ENCODE measurements at regions not wholly inside any gene's neighbourhood (a gene's known extent, or its start where the extent isn't known, plus 50 kb on each side); places are given as distances from the start of the nearest gene placed in this dataset.
"Not testable (repeated sequence)": the region's sequence is repeated elsewhere in the genome, so short reads cannot be mapped to it uniquely, and the experiment has no call there.

DNA sequence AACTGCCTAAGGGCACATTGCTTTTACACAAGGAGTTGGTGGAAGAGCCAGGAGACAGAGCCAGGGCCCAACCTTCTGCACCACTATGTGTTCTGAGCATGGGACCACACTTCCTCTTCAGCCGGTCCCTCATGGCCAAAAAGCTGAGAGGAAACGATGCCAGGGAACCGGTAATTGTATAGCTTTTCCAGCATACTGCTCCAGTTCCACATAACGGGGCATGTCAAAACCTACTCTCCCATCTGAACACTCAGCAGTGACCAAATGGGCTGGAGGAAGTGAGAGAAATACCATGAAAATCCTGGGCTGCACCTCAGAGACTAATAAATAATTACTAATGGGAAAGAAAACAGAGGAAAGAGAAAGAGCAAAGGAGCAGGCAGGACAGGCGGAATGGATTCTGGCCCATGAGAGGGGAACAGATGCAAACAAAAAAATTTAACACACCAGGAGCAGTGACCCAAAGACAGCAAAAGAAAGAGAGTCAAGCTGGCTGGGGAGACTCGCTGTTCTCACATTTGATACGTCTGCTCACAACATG lies 52.0 kb upstream of the BMP2 start:
- FAIRE-seq = no peak

DNA sequence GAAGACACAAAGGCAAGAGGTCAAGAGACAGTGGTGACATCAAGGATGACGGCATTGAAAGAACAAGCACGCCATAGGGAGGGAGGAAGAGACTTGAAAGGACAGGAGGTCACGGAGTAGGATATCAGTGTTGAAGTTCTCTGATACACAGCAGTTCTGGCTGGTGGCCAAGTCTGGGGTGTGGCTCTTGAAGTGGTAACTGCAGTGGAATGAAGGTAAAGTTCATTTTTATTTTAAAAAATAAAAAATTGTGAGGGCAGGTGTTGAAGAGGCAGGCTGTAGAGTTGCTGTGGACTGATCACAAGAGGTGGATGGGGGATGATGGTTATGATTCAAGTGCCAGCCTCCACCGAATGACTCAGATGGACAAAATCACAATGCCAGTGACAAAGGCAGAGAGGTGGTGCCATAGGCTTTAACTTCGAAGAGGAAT lies 53.2 kb upstream of the BMP2 start:
- no peak for FAIRE-seq

DNA sequence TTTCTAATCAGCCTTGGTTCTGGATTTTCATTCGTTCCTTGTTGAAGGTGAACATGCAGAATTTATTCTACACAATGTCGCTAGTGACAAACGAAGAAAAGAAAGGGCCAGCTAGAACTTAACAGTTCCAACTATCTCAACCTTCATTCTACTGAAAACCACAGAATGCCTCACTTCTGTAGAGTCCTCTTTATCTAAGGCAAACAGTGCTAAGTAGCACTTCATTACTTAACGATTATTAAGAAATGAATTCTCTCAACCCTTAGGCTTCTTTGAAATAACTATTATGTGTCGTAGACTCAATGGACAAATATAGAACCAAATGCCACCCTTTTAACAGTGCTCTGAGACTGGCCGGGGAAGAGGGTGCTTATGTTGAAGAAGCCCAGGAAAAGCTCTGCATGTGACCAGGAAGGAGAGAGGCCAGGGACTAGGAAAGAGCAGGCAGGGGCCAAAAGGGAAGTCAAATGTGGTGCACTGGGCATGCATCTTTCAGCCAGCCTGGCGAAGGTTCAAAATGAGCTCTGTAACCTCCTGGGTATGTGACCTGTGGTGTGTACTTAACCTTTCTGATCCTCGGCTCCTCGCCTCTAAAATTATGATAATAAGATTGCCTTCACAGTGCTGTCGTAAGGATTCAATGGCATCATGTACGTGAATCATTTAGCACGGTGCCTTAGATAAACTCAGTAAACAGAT lies 55.4 kb upstream of the BMP2 start:
- no peak for FAIRE-seq

DNA sequence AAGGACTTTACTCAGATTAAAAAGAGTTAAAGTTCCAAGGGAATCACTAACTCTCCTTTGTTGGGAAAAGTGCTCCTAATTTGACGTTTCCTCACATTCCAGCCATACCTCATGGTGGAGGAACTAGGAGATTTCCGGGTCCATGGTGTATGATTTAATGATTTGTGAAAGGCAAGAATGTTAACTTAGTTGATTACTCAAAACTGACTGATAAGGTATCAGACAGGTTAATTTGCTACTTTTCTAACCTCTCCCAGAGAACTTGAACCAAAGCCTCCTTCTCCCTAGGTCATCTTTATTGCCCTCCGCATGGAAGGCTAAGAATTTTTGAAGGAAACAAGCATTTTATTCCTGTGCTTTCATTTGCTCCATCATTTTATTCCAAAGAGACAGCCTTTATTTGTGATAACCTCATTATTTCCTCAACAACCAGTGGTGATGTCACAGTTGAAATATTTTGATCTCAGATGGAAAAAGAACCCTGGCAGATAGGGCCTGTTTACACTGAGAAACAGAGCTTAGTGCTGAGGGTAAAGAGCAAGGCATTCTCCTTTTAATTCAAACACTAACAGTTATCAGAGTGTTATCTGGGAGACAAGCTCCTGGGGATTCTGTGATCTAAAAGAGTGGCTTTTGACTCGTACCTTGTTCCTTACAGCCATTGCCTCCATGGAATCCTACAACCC lies 57.4 kb upstream of the BMP2 start:
- FAIRE-seq = no peak

DNA sequence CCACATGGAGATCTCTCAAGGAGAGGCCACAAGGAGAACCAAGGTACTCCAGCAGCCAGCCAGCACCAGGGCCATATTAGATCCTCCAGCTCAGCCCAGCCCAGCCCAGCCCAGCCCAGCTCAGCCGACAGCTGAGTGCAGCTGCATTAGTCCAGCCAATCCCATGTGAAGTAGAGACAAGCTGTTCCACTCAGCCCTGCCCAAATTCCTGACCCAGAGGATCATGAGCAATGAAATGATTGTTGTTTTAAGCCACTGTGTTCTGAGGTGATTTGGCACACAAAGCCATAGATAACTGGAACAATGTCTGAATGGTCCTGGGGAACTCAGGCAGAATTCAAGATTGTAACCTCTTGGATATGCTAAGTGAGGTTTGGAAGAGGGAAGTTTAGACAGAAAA lies 59.5 kb upstream of the BMP2 start:
- no peak for FAIRE-seq

DNA sequence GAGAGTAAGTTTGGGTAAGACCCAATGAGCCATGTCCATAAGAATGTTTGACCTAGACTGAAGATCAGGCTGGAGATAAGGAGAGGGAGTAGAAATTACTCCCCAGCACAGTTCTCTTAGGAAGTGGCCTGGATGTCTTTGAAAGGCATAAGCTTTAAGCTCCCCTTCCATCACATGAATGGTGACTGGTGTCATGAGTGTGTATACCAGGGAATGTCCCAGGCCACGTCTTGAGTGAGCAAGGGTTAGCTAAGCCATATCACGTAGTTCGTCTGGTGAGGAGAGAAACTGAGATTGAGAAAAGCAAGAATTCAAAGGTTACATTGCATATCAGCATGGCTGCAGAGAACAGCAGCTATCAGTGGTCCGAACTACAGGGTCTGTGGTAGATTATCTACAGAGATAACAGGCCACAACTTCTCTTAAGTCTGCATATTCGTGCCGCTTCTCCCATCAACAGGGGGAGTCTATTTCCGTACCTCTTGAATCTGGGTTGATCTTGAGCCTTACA lies 60.1 kb upstream of the BMP2 start:
- FAIRE-seq = no peak

DNA sequence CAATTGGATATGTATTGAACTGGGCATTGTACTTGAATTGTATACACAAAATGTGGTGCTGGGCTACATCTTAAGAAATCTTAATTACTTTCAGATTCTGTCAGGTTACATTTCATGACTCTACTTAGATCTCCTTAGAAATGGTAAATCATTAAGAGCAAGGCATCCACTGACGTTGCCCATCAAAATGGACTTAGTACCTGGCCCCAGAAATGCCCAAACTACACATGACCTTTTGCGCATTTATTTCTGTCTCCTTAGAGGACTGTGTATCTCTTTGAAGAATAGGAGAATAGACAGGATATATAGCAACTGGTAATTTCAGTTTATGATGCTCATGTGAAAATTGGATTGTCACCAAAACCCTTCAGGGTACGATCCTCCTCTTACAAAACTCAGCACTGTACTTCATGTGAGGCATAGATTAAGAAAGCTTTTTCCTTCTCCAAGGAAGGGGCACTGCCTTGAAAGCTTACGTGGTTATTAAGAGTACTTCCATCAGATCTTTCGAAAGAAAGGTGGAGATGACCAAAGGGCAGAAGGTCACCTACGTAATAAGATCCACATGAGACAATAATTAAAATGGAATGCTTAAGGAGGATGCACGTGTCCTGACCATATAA lies 61.4 kb upstream of the BMP2 start:
- FAIRE-seq = no peak

DNA sequence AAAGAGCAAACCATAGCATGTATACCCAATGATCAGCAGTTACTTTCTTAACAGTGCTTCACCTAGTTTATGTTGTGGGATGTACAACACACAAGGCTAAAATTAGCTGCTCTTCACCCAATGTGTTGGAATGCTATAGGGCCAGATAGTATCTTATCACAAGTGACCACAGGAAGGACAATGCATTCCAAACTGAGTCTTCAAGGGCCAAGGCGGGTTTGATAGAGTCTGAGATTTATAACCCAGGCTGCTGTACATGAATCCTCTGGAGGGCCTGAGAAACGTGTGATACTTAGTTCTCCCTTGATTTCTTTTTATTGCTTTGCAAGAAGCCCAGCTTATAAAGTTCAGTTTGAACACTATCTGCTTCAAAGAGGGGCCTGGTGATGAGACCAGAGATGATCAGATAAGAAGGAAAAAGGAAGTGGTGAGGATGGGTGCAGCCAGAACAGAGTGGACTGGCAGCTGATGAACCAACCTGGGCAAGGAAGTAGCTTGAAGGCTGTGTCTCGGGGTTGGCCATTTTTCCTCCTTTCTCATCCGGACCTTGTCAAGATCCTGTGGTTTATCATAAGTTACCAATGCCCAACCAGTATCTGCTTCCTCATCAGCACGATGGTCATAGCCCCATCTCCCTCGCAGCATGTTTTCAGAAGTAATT lies 62.2 kb upstream of the BMP2 start:
- no peak for FAIRE-seq

DNA sequence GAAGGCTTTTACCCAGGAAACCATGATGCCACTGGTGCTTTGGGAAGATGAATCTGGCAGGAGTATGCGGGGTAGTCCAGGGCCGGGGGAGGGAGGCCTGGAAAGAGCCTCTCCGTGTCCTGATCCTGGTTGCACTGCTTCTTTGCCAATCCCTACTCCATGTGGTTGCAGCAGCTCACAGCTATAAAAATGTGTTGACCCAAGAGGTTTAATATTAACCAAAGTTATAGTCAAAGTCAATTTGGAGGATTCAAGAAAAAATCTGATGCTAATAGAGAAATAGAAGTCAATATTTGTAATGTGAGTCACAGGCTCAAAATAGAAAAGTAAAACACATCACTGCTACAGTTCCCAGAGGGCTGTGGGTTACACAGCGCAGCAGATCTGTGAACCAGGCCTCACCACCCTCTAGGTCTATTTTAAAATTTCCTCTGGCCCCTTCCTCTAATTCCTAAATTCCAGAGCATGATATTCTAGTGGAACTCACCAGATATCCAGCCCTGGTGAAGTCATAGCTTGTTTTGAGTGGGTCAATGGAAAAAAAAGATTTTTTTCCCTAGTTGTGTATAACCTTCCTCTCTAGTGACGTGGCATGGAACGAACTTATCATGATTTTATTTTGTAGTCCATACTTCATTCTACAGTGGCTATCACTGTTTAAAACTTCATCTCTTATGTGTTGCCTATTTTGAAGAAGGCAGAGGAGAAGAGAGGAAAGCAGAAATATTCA lies 63.2 kb upstream of the BMP2 start:
- no peak for FAIRE-seq

DNA sequence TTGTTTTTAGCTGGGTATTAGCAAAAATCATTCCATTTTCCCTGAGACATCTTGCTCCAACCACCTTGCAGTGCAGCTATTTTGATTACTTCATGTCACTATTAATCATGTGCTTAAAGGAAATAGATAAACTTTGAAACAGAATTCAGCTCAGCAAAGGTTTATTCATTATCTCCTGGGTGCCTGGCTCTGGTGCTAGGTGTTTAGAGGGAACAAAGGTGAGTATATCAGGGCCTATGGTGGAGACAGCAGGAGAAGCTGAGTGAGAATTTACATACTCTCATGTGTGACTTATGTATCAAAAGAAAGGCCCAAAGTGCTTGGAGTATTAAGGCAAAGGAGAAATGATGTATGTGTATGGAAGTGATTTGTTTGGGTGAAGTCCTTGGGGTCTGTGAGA lies 63.8 kb upstream of the BMP2 start:
- no peak for FAIRE-seq

DNA sequence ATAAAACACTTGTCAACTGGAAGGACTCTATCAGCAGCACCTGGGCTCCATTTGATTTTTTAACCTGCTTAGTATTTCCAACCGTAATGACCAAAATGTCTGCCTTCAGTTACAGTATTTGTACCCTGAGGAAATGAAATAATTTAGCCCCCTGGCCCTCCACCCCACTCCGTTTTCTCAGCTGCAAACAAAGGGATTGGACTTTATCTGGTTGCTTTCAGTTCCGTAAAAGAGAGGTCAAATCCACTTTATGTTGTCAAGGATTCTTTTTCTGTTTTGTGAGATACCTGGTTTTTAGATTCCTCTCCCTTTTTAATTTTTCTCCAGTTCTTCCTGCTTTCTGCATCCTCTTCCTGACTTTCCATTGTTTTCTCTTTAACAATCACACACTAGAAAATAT lies 64.4 kb upstream of the BMP2 start:
- no peak for FAIRE-seq

DNA sequence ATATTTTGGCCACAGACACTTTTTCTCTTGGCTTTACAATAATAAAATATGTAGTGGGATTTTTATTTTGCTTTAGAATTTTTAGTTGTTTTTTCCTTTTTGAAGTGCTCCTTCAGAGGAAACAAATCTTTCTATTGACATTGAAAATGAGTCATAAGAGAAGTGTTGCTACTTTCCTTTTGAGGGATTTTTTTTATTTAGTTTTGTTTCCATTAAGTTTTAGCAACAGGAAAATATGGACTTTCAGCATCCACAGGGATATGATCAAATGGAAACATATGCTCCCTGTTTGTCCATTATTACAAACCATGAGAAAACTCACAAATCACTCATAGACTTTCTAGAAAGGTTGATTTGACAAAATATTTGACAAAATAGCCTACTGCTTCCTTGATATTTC lies 65.3 kb upstream of the BMP2 start:
- FAIRE-seq = no peak

DNA sequence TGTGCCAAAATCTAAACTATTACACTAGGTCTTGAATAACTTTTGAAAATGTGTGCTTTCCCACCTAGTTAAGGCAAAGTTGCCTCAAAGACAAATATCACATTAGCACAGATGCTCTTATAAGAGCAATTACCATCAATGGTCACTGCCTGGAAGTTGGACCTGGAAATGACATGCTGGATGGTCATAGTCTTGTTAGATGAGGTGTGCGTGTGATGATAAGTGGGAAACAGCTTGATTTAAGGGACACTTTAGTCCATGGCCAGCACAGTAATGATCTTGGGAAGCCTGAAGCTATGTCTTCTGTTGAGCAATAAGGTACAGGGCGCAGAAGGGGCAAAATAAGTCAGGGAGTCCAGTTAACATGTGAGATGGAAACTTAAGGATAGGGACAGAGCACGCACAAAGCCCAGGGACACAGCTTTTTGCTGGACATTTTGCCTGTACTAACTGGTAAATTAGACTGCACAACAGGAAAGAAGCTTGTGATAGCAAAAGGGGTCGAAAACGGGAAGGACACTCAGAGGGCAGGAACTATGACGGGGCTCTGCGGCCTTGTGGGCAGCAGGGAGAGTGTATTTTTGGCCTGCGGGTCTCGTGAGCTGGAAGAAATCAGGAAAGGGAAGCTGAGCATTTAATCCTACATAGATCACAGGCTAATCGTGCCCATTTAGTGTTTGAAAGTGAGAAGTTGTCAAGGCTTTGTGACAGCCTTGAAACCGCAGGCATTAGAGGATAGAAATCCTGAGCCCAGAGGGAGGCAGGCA lies 66.7 kb upstream of the BMP2 start:
- no peak for FAIRE-seq

DNA sequence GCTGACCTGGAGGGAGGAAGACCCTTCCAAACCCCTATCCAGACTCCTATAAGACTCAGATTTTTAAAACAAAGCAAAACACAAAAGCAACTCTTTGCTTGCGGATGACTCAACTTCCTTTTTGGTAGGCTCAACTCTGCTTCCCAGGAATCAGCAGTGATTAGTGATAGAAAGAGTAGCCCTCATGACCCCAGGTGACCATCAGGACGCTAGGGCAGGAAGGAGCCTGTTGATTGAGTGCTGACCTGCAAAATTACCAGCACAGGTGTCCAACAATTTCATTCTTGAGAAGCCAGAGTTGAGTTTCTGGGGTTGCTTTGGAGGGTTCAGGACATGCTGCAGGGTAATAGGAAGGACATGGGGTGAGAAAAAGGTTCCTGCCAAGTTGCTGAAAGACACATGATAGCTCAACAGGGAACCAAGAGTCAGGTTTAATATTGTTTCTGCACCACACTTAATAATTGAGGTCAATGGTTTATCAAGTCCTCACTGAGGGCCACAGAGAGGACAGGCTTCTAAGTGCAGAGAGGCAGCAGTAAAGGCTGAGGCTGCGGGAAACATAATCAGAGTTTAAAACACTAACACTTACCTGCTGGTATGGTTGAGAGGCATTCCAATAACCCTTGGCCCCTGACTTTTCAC lies 67.4 kb upstream of the BMP2 start:
- no peak for FAIRE-seq

DNA sequence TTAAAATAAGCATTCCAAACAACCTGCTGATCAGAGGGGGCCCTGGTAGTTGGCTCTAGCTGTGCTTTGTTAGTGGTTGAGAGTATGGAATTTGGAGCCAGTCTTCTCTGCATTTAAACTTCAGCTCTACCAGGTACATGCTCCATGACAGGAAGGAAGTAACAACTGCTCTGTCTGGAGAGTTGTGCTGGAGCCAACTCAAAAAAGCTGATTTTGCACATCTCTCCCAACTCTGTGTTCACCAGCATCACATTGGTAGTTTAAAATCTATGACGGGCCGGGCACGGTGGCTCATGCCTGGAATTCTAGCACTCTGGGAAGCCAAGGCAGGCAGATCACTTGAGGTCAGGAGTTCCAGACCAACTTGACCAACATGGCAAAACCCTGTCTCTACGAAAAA lies 68.8 kb upstream of the BMP2 start:
- FAIRE-seq = no peak

DNA sequence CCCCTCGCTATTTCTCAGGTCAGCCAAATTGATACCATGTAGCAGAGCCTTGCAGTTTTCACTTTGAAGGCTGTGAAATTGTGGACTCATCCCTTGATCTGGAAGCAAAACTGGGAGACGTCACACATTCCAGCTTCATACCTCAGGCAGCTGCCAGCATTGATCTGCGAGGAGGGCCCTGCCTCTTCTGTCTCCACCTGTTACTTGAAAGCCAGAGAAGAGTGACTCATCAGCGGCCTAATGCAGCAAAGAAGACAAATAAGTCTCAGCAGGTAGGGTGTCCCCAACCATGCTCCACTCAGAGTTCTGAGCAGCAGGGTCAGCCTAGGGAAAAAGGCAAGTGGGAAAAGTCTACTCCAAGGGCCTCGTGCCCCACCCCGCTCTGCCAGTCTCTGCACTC lies 69.4 kb upstream of the BMP2 start:
- FAIRE-seq = no peak

DNA sequence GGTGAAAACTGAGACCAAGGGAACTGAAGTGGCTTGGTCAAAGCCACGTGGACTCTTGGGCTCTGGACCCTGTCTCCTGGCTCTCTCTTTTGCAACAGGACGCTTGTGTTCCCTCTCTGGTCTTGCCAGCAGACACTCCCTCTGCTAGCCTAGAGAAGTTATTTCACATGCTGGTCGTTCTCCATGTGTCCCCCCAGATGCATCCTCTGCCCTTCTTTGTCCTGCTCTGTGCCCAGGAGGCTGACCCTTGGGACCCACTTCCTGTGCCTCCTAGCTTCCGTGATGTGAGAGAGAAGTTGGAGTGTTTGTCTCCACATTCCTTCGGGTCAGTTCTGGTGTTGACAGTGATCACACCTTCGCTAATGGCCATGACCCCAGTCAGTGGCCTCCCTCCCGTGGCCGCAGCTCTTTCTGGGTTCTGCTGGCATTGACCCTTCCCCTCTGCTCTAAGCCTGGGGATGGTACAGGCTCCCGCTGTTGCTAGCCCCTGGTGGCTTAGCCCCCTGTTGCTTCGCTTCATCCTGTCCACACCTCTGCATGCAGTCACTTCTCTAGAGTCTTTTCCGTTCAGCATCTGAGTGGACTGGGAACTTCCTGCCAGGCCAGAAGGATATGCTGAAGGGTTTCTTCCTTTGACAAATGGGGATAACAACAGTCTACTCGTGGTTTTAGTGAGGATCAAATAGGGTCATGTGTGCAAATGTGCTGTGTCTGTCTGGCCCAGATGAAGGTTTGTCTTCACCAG lies 70.1 kb upstream of the BMP2 start:
- FAIRE-seq = no peak

DNA sequence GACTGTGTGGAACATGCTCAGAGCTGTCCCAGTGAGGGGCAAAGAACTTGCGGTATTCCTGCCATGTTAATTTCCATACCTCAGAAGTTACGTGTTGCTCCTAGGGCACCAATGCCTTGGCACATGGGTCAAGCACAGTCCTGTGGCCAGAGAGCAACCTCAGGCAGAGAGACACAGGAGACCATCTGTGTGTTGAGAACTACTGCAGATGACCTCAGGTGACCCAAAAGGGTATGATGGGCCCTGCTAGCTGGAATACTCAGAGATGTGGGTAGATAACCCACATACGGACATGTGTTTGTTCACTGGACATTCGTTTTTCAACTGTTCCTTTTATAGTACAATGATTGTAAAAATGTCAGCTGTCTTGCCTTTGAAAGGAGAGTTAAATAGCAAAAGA lies 71.5 kb upstream of the BMP2 start:
- no peak for FAIRE-seq

DNA sequence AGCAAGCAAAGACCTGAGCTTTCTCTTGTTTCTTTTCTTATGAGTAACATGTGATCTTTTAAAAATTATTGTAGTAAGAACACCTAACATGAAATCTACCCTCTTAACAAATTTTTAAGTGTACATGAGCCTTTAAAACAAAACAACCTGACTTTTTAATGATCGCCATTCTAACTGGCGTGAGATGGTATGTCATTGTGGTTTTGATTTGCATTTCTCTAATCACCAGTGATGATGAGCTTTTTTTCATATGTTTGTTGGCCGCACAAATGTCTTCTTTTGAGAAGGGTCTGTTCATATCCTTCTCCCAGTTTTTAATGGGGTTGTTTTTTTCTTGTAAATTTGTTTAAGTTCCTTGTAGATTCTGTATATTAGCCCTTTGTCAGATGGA lies 73.7 kb upstream of the BMP2 start:
- not testable (repeated sequence) for FAIRE-seq

DNA sequence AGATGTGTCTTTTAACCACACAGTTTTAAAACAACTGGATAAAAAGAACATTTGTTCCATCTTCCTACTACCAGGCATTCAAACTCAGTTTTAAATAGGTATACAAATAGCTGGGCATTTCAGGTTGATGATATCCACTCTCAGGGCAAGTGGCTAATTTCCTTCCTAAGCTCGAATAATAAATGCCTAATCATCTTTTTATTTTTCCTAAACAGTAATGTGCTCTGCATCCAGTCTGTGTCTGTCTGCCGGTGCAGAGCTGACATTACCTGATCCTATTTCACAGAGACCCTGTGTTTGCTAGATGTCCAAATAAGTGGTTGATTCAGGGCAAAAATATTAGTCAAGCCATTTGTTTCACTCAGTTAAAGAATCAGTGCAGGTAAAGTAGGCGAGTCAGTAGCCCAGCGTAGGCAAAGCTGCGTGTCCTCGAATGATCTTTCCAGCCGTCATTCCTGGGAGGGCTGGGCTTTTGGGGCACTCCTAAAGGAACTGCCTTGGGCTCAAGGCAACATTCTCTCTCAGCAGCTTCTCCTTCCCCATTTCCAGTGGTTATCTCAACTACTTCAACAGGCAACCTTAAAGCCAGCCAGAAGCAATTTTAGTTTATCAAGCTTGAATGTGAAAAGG lies 74.2 kb upstream of the BMP2 start:
- FAIRE-seq = no peak

All from endometrium (tissue), 2 donors.